ENCODE measurements at regions not wholly inside any gene's neighbourhood (a gene's known extent, or its start where the extent isn't known, plus 50 kb on each side); places are given as distances from the start of the nearest gene placed in this dataset.
A peak's percentile ranks its signal among the peaks of the same experiment; 100 is the strongest.
"Not testable (repeated sequence)": the region's sequence is repeated elsewhere in the genome, so short reads cannot be mapped to it uniquely, and the experiment has no call there.

DNA sequence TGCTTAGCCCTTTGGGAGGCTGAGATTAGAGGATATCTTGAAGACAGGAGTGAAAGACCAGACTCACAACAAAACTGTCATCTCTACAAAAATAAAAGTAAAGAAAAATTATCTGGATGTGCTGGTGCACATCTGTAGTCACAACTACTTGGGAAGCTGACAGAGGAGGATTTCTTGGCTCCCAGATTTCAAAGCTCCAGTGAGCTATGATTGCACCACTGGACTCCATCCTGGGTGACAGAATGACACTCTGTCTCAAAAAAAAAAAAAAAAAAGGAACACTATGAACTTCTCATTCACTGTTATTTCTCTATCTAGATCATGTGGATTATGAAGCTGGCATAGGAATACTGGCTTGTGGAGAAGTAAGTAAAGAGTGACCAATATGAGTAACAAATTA lies 1400.0 kb downstream of the CDY2B start:
- DNase-seq (ENCODE audit: low spot score) = no peak
- H3K9me3 ChIP-seq (ENCODE audit: severe bottlenecking) = no peaks in the 10 kb centered on the region
- no peak overlapping the region for H3K27ac ChIP-seq (ENCODE audit: poor library complexity, severe bottlenecking)
- H3K4me3 ChIP-seq (ENCODE audit: severe bottlenecking) = no peak overlapping the region
- no peaks in the 10 kb centered on the region for H3K4me1 ChIP-seq (ENCODE audit: insufficient read depth, poor library complexity, severe bottlenecking)
- TF ChIP-seq, protein P1, sequence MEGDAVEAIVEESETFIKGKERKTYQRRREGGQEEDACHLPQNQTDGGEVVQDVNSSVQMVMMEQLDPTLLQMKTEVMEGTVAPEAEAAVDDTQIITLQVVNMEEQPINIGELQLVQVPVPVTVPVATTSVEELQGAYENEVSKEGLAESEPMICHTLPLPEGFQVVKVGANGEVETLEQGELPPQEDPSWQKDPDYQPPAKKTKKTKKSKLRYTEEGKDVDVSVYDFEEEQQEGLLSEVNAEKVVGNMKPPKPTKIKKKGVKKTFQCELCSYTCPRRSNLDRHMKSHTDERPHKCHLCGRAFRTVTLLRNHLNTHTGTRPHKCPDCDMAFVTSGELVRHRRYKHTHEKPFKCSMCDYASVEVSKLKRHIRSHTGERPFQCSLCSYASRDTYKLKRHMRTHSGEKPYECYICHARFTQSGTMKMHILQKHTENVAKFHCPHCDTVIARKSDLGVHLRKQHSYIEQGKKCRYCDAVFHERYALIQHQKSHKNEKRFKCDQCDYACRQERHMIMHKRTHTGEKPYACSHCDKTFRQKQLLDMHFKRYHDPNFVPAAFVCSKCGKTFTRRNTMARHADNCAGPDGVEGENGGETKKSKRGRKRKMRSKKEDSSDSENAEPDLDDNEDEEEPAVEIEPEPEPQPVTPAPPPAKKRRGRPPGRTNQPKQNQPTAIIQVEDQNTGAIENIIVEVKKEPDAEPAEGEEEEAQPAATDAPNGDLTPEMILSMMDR (IDR thresholded peaks at IDR 0.05; ENCODE audit: poor library complexity, severe bottlenecking) = no peak
- no peaks in the 10 kb centered on the region for H3K27me3 ChIP-seq (ENCODE audit: insufficient read depth, poor library complexity, severe bottlenecking)
- no peak for ATAC-seq (ENCODE audit: low read depth)
- no peaks in the 10 kb centered on the region for H3K36me3 ChIP-seq (ENCODE audit: low read depth)

DNA sequence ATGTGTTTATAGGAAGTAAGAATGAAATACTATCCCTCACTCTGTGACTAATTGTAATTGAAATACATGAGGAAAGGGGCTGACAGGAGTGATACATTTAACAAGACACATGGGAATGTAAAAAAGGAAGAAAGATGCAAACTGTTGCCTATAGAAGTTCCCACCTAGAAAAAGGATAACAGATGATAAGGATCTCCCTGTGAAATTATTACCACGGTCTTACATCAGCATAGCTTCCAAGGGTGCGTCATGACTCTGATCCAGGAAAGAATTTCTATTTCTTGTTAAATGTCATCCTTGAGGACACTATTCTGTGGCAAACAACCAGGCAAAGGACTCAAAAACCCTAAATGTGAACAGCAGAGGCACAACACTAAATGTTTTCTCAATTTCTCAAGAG lies 1406.0 kb downstream of the CDY2B start:
- no peaks in the 10 kb centered on the region for H3K27me3 ChIP-seq (ENCODE audit: insufficient read depth, poor library complexity, severe bottlenecking)
- TF ChIP-seq, protein P1 (IDR thresholded peaks at IDR 0.05; ENCODE audit: poor library complexity, severe bottlenecking) = no peak
- ATAC-seq (ENCODE audit: low read depth) = no peak; the same call in 2 of the 3 replicates

DNA sequence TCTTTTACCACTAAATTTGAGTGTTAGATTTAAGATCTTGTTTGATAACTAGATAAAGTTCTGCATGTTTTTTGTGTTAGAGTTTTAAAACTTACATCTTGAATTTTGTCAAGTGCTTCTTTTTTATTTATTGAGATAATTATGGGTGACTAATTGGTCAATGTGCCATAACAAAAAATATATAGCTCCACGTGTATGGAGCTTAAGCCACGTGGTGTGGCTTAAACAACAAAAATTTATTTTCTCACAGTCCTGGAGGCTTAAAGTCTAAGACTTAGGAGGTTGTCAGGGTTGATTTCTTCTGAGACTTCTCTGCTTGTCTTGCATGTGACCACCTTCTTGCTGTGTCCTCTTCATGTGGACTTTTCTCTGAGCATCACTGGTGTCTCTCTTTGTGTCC lies 1425.2 kb downstream of the CDY2B start:
- ATAC-seq (ENCODE audit: low read depth) (no peak), DNase-seq (ENCODE audit: low spot score) (no peak)
- Histone ChIP-seq H3K9me3 (ENCODE audit: severe bottlenecking) (no peaks in the 10 kb centered on the region), H3K4me3 (ENCODE audit: severe bottlenecking) (no peak overlapping the region), H3K4me1 (ENCODE audit: insufficient read depth, poor library complexity, severe bottlenecking) (no peaks in the 10 kb centered on the region), H3K27ac (ENCODE audit: poor library complexity, severe bottlenecking) (no peak overlapping the region), H3K36me3 (ENCODE audit: low read depth) (no peaks in the 10 kb centered on the region), H3K27me3 (ENCODE audit: insufficient read depth, poor library complexity, severe bottlenecking) (no peaks in the 10 kb centered on the region)
- TF ChIP-seq, protein P1 (IDR thresholded peaks at IDR 0.05; ENCODE audit: poor library complexity, severe bottlenecking) = no peak

More for the DNA sequence above, 1406.0 kb downstream of the CDY2B start:
- Histone ChIP-seq H3K36me3 (ENCODE audit: low read depth) (no peaks in the 10 kb centered on the region), H3K9me3 (ENCODE audit: severe bottlenecking) (no peaks in the 10 kb centered on the region), H3K4me3 (ENCODE audit: severe bottlenecking) (no peak overlapping the region), H3K27ac (ENCODE audit: poor library complexity, severe bottlenecking) (no peak overlapping the region), H3K4me1 (ENCODE audit: insufficient read depth, poor library complexity, severe bottlenecking) (no peaks in the 10 kb centered on the region)
- DNase-seq (ENCODE audit: low spot score) = no peak

DNA sequence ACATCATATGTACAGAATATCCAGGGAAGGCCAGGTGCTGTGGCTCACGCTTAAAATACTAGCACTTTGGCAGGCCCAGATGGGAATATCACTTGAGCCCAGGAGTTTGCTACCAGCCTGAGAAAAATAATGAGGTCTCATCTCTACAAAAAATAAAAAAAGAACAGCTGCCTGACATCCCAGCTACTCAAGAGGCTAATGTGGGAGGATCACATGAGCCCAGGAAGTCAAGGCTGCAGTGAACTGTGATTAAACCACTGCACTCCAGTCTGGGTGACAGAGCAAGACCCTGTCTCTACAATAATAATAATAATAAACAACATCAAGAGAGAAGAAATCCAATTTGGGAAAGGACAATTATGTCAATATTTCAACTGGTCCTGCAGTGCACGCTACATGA lies 1433.9 kb downstream of the CDY2B start:
- Histone ChIP-seq H3K9me3 (ENCODE audit: severe bottlenecking) (peaks cover 2% of the 10 kb centered on the region), H3K36me3 (ENCODE audit: low read depth) (no peaks in the 10 kb centered on the region), H3K27me3 (ENCODE audit: insufficient read depth, poor library complexity, severe bottlenecking) (no peaks in the 10 kb centered on the region), H3K27ac (ENCODE audit: poor library complexity, severe bottlenecking) (no peak overlapping the region), H3K4me3 (ENCODE audit: severe bottlenecking) (no peak overlapping the region), H3K4me1 (ENCODE audit: insufficient read depth, poor library complexity, severe bottlenecking) (no peaks in the 10 kb centered on the region)
- no peak for ATAC-seq (ENCODE audit: low read depth)
- TF ChIP-seq, protein P1 (IDR thresholded peaks at IDR 0.05; ENCODE audit: poor library complexity, severe bottlenecking) = no peak
- no peak for DNase-seq (ENCODE audit: low spot score)

DNA sequence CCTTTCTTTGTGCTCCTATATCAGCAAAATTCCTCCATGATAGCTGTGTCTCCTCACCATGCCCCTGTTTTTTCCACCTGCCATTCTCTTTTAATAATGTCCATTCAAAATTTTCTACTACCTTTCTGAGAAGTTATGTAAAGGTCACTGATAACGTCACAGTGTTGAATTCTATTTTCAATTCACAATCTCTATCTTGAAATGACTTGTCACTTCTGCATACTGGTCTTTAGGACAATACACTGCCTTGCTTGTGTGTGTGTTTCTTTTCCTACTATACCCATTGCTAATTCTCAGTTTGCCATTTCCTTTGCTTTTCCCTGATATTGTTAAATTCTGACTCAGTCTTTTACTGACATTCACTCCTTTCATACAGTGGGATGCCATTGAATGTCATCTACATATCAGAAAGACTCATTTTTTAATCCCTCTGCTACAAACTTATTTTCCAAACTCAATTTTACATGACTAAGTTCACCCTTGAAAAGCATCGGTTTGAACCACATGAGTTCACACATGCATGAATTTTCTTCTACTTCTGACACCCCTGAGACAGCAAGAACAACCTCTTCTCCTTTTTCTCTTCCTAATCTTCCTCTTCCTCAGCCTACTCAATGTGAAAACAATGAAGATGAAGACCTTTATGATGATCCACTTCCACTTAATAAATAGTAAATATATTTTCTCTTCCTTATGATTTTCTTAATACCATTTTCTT lies 1470.7 kb downstream of the CDY2B start:
- H3K9me3 ChIP-seq (ENCODE audit: severe bottlenecking); H3K36me3 ChIP-seq (ENCODE audit: low read depth); ATAC-seq (ENCODE audit: low read depth); DNase-seq (ENCODE audit: low spot score); H3K4me3 ChIP-seq (ENCODE audit: severe bottlenecking); H3K4me1 ChIP-seq (ENCODE audit: insufficient read depth, poor library complexity, severe bottlenecking); H3K27me3 ChIP-seq (ENCODE audit: insufficient read depth, poor library complexity, severe bottlenecking); H3K27ac ChIP-seq (ENCODE audit: poor library complexity, severe bottlenecking): not testable (repeated sequence)

DNA sequence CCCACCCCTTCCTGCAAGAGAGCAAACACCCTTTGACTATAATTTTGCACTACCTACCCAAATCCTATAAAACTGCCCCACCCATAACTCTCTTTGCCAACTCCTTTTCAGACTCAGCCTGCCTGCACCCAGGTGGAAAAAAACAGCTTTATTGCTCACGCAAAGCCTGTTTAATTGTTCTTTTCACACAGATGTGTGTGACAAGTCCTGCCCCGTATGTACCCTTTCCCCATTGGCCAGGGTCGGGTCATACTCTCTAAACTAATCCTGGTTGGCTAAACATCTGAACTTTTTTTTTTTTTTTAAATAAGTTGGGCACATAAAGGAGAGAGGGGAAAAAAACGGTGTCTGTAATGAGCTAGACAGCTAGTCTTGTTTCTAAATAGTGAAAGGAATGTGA lies 1500.6 kb downstream of the CDY2B start:
- not testable (repeated sequence) for H3K36me3 ChIP-seq (ENCODE audit: low read depth); H3K27ac ChIP-seq (ENCODE audit: poor library complexity, severe bottlenecking); H3K27me3 ChIP-seq (ENCODE audit: insufficient read depth, poor library complexity, severe bottlenecking); H3K4me3 ChIP-seq (ENCODE audit: severe bottlenecking); DNase-seq (ENCODE audit: low spot score); H3K9me3 ChIP-seq (ENCODE audit: severe bottlenecking); H3K4me1 ChIP-seq (ENCODE audit: insufficient read depth, poor library complexity, severe bottlenecking)
- peak; percentile 83 for ATAC-seq (ENCODE audit: low read depth)

DNA sequence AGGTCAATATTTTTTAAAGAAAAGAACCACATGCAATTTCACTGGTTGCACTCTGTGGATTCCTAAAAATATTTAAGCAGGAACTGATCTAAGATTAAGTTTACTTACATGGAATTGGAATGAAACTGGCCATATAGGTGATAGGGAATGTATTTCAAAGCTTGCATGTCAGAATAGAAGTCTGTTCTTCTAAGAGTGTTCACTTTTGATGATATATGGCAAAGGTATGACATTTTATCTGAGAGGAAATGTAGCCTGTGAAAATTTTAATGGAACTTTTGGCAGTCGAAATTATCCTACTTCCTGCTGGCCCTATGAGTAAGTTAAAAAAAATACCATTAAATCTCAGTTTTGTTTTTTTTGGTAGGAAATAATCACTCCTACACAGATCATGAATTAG lies 1538.4 kb downstream of the CDY2B start:
- not testable (repeated sequence) for H3K4me1 ChIP-seq (ENCODE audit: insufficient read depth, poor library complexity, severe bottlenecking); H3K9me3 ChIP-seq (ENCODE audit: severe bottlenecking); H3K4me3 ChIP-seq (ENCODE audit: severe bottlenecking); H3K36me3 ChIP-seq (ENCODE audit: low read depth); DNase-seq (ENCODE audit: low spot score); H3K27ac ChIP-seq (ENCODE audit: poor library complexity, severe bottlenecking); H3K27me3 ChIP-seq (ENCODE audit: insufficient read depth, poor library complexity, severe bottlenecking)
- ATAC-seq (ENCODE audit: low read depth) = peak; percentile 96

DNA sequence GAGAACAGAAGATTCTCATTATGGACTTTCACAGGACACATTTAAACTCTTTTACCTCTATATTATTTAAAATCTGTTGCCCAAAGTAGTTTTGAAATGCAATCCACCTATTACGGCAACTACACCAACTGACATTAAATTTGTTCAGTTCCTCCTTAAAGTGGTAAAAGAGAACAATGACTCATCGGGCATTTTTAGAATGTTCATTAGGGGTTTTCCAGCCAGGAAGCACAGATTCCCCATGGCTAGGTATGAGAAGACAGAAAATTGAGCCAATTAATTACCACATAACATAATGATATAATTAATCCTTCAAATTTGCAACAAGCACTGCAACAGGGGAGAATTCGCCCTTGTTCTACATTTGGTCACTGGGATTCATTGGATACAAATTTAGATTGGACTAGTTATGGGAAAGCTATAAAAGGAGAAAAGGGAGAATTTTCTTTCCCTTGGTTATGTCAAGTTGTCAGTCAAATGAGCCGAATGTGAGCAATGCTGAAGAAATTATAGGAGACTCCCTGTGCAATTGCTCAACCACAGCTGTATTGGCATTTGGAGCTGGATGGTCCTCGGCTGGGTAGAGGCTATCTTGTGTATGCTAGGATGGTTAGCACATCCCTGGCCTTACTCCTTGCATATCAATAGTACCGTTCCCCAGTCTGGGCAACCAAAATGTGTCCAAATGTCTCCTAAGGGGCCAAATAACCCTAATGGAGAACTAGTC lies 1549.8 kb downstream of the CDY2B start:
- not testable (repeated sequence) for H3K27ac ChIP-seq (ENCODE audit: poor library complexity, severe bottlenecking); H3K9me3 ChIP-seq (ENCODE audit: severe bottlenecking); H3K4me3 ChIP-seq (ENCODE audit: severe bottlenecking); DNase-seq (ENCODE audit: low spot score); H3K27me3 ChIP-seq (ENCODE audit: insufficient read depth, poor library complexity, severe bottlenecking); H3K36me3 ChIP-seq (ENCODE audit: low read depth); H3K4me1 ChIP-seq (ENCODE audit: insufficient read depth, poor library complexity, severe bottlenecking)
- peak; percentile 82 for ATAC-seq (ENCODE audit: low read depth)

Data from RWPE2 (cell line).